ENCODE measurements at regions not wholly inside any gene's neighbourhood (a gene's known extent, or its start where the extent isn't known, plus 50 kb on each side); places are given as distances from the start of the nearest gene placed in this dataset.

GRCh38 chr3:125662675-125663074, 67.4 kb upstream of the OSBPL11 start:
- WGBS, 2 donors, result 90 to 91% methylated on average over 2 of the region's 2 CpGs
- no peak for DNase-seq (ENCODE audit: low spot score in 2 of 2)
- intact Hi-C loops (cut with DNase I; ENCODE audit: low total_unique reads), result no loop called here
- H3K4me3 ChIP-seq (ENCODE audit: low read depth, poor library complexity, severe bottlenecking), result no peak overlapping the region
- TF ChIP-seq CTCF (IDR thresholded peaks at IDR 0.05) (no peak), POLR2A (IDR thresholded peaks at IDR 0.05) (no peak)

- no peak overlapping the region for H3K4me3 ChIP-seq (ENCODE audit: low read depth, poor library complexity, severe bottlenecking)
- intact Hi-C loops (cut with DNase I; ENCODE audit: low total_unique reads), result no loop called here
- 97 to 98% methylated on average over 1 of the region's 1 CpG for WGBS, 2 donors
- TF ChIP-seq POLR2A (IDR thresholded peaks at IDR 0.05), result no peak
- TF ChIP-seq CTCF (IDR thresholded peaks at IDR 0.05), result no peak
- no peak for DNase-seq (ENCODE audit: low spot score in 2 of 2)
Measured at GRCh38 chr3:125670352-125670751, 75.1 kb upstream of the OSBPL11 start.

GRCh38 chr3:125670945-125671344, 75.6 kb upstream of the OSBPL11 start:
- intact Hi-C loops (cut with DNase I; ENCODE audit: low total_unique reads), result no loop called here
- 91 to 95% methylated on average over 4 of the region's 4 CpGs for WGBS, 2 donors
- no peak for DNase-seq (ENCODE audit: low spot score in 2 of 2)
- TF ChIP-seq POLR2A (IDR thresholded peaks at IDR 0.05), result no peak
- TF ChIP-seq CTCF (IDR thresholded peaks at IDR 0.05), result no peak
- H3K4me3 ChIP-seq (ENCODE audit: low read depth, poor library complexity, severe bottlenecking), result no peak overlapping the region

- WGBS, 2 donors, result 81 to 93% methylated on average over 9 to 20 of the region's 39 CpGs
- intact Hi-C loops (cut with DNase I; ENCODE audit: low total_unique reads), result no loop called here
- TF ChIP-seq POLR2A (IDR thresholded peaks at IDR 0.05), result no peak
- TF ChIP-seq CTCF (IDR thresholded peaks at IDR 0.05), result no peak
- H3K4me3 ChIP-seq (ENCODE audit: low read depth, poor library complexity, severe bottlenecking), result no peak overlapping the region
- no peak for DNase-seq (ENCODE audit: low spot score in 2 of 2)
Measured at GRCh38 chr3:125671461-125672243, 76.4 kb upstream of the OSBPL11 start.

GRCh38 chr3:125675791-125676190, 80.5 kb upstream of the OSBPL11 start:
- no peak for DNase-seq (ENCODE audit: low spot score in 2 of 2)
- TF ChIP-seq POLR2A (IDR thresholded peaks at IDR 0.05), result no peak
- no peak for TF ChIP-seq CTCF (IDR thresholded peaks at IDR 0.05)
- intact Hi-C loops (cut with DNase I; ENCODE audit: low total_unique reads), result no loop called here
- H3K4me3 ChIP-seq (ENCODE audit: low read depth, poor library complexity, severe bottlenecking), result no peak overlapping the region
- WGBS, 2 donors, result 66 to 78% methylated on average over 4 of the region's 4 CpGs

- intact Hi-C loops (cut with DNase I; ENCODE audit: low total_unique reads), result no loop called here
- no peak for DNase-seq (ENCODE audit: low spot score in 2 of 2)
- no peak overlapping the region for H3K4me3 ChIP-seq (ENCODE audit: low read depth, poor library complexity, severe bottlenecking)
- 83 to 86% methylated on average over 4 of the region's 4 CpGs for WGBS, 2 donors
- TF ChIP-seq POLR2A (IDR thresholded peaks at IDR 0.05) (no peak), CTCF (IDR thresholded peaks at IDR 0.05) (no peak)
Measured at GRCh38 chr3:125679258-125679657, 84.0 kb upstream of the OSBPL11 start.

All from lower leg skin (tissue), 4 donors.